ENCODE measurements at regions not wholly inside any gene's neighbourhood (a gene's known extent, or its start where the extent isn't known, plus 50 kb on each side); places are given as distances from the start of the nearest gene placed in this dataset.

- no peaks in the 10 kb centered on the region for H3K9me3 ChIP-seq
- peaks cover 1% of the 10 kb centered on the region for H3K4me1 ChIP-seq (ENCODE audit: insufficient read depth)
- DNase-seq = no peak
- WGBS, 3 donors = 78 to 84% (median 81%) methylated on average over 2 of the region's 2 CpGs
- H3K36me3 ChIP-seq = no peaks in the 10 kb centered on the region
- H3K4me3 ChIP-seq = no peak overlapping the region
- no peak for TF ChIP-seq EP300 (IDR thresholded peaks at IDR 0.05)
- no peak for TF ChIP-seq CTCF (IDR thresholded peaks at IDR 0.05)
- no peak for TF ChIP-seq POLR2A (IDR thresholded peaks at IDR 0.05)
- intact Hi-C loops (cut with DNase I) = no loop called here
- H3K27ac ChIP-seq = no peak overlapping the region
- H3K27me3 ChIP-seq = no peaks in the 10 kb centered on the region
These were observed 210.4 kb upstream of the NUDT4 start for GRCh38 chr12:93167331-93167730.

- DNase-seq = no peak
- Histone ChIP-seq H3K27me3 (no peaks in the 10 kb centered on the region), H3K9me3 (no peaks in the 10 kb centered on the region), H3K27ac (no peak overlapping the region), H3K36me3 (no peaks in the 10 kb centered on the region), H3K4me3 (peak overlapping the region; percentile 32), H3K4me1 (ENCODE audit: insufficient read depth) (peaks cover 3% of the 10 kb centered on the region)
- 2 to 6% (median 5%) methylated on average over 16 of the region's 16 CpGs for WGBS, 3 donors
- TF ChIP-seq CTCF (IDR thresholded peaks at IDR 0.05) (no peak), EP300 (IDR thresholded peaks at IDR 0.05) (no peak), POLR2A (IDR thresholded peaks at IDR 0.05) (no peak)
- intact Hi-C loops (cut with DNase I) = no loop called here
These were observed 209.8 kb upstream of the NUDT4 start for GRCh38 chr12:93167841-93168492.

GRCh38 chr12:93168751-93169150, 209.0 kb upstream of the NUDT4 start:
- intact Hi-C loops (cut with DNase I) = no loop called here
- no peaks in the 10 kb centered on the region for H3K9me3 ChIP-seq
- DNase-seq = no peak
- WGBS, 3 donors = 83 to 94% (median 86%) methylated on average over 3 of the region's 3 CpGs
- H3K4me1 ChIP-seq (ENCODE audit: insufficient read depth) = peaks cover 8% of the 10 kb centered on the region
- peak overlapping the region; percentile 32 for H3K4me3 ChIP-seq
- H3K36me3 ChIP-seq = no peaks in the 10 kb centered on the region
- H3K27ac ChIP-seq = no peak overlapping the region
- H3K27me3 ChIP-seq = no peaks in the 10 kb centered on the region
- TF ChIP-seq EP300 (IDR thresholded peaks at IDR 0.05) (no peak), CTCF (IDR thresholded peaks at IDR 0.05) (no peak), POLR2A (IDR thresholded peaks at IDR 0.05) (no peak)

GRCh38 chr12:93169536-93169935, 208.2 kb upstream of the NUDT4 start:
- H3K4me3 ChIP-seq = no peak overlapping the region
- H3K4me1 ChIP-seq (ENCODE audit: insufficient read depth) = peaks cover 16% of the 10 kb centered on the region
- H3K36me3 ChIP-seq = no peaks in the 10 kb centered on the region
- no peak for TF ChIP-seq POLR2A (IDR thresholded peaks at IDR 0.05)
- no peak for TF ChIP-seq EP300 (IDR thresholded peaks at IDR 0.05)
- TF ChIP-seq CTCF (IDR thresholded peaks at IDR 0.05) = no peak
- no peak for DNase-seq
- no peaks in the 10 kb centered on the region for H3K27me3 ChIP-seq
- intact Hi-C loops (cut with DNase I) = no loop called here
- H3K9me3 ChIP-seq = no peaks in the 10 kb centered on the region
- no peak overlapping the region for H3K27ac ChIP-seq

Data from ovary (tissue), 7 donors.